Body of pancreas (tissue), 4 donors: ENCODE measurements at regions not wholly inside any gene's neighbourhood (a gene's known extent, or its start where the extent isn't known, plus 50 kb on each side); places are given as distances from the start of the nearest gene placed in this dataset.

Experiments
- ATAC-seq: fragments of 150-250 bp; one replicate; pipeline ENCODE4 v1.9.1; 2016
- DNase-seq, 4 donors: peaks; one replicate each; pipeline ENCODE4 v3.0.0-alpha.2; 2019
- H3K27ac ChIP-seq, 4 donors: fragments of 200-600 bp; sonication (generic); 1 replicate in 3 of 4; 2 replicates in 1 of 4; pipeline versions ENCODE4 v1.5.1 to v1.6.1; 2016 to 2019; ENCODE audit warnings: mild to moderate bottlenecking in 1 of 4, mixed read lengths in 1 of 4, moderate library complexity in 1 of 4
- H3K27me3 ChIP-seq, 2 donors: fragments of 200-600 bp; sonication (generic); one replicate each; pipeline ENCODE4 v1.6.0; 2016; ENCODE audit warnings: mild to moderate bottlenecking in 1 of 2
- H3K36me3 ChIP-seq, 2 donors: fragments of 200-600 bp; sonication (generic); replicated peaks in 1 of 2; 2 replicates each; pipeline ENCODE4 v1.5.1; 2016; ENCODE audit warnings: low read depth in 2 of 2; ENCODE audit not compliant: insufficient read depth in 1 of 2
- H3K4me1 ChIP-seq: fragments of 200-600 bp; sonication (generic); one replicate; pipeline ENCODE4 v1.6.0; 2016
- H3K4me3 ChIP-seq, 2 donors: fragments of 200-600 bp; sonication (generic); 1 replicate in 1 of 2; 2 replicates in 1 of 2; pipeline ENCODE4 v1.5.1; 2016 to 2019
- H3K9me3 ChIP-seq, 3 donors: fragments of 200-600 bp; sonication (generic); 1 replicate in 2 of 3; 2 replicates in 1 of 3; pipeline ENCODE4 v1.5.1; 2016
- POLR2A ChIP-seq, 3 donors: fragments of 450-650 bp; IDR thresholded peaks; one replicate each; pipeline ENCODE4 v1.6.1; 2016; ENCODE audit warnings: antibody characterized with exemption in 3 of 3, mild to moderate bottlenecking in 2 of 3
- WGBS, 2 donors: methylation state at CpG; one replicate each; pipeline ENCODE4 v1.1.5; 2017; 5-methylcytosine and 5-hydroxymethylcytosine counted together
- intact Hi-C: fragments of 100-400 bp; cut with DNase I; formaldehyde crosslinking; loops from one replicate; pipeline ENCODE4 v1.15.1; 2023
- TF ChIP-seq, protein P1 (sequence below), 7 experiments: fragments of 450-650 bp in 4 of 7; fragments of 200-600 bp in 3 of 7; sonication (generic) in 3 of 7; IDR thresholded peaks; one replicate each; pipeline ENCODE4 v1.5.1; 2016 to 2019; ENCODE audit warnings: antibody characterized with exemption in 7 of 7

DNA sequence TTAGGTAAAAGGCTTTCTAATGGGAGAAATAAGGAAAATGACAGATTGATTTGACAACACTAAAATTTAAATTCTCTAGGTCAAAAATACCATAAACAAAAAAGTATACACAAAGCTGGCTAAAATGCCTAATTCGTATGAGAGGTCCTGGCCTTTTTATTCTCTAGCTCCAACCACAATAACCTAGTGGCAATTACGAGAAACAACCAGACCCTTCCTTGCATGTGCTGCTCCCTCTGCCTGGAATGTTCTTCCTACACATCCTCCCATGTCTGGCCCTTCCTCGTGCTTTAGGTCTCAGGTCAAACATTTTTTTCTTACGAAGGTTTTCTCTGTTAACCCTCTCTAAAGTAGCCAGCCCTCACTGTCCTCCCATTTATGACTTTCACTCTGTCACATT, 176.4 kb upstream of the PLPPR1 start:
- H3K27ac ChIP-seq: no peak overlapping the region
- no peaks in the 10 kb centered on the region for H3K27me3 ChIP-seq
- intact Hi-C loops: no loop called here
- ATAC-seq (no peak), DNase-seq (no peak)
- H3K36me3 ChIP-seq: no peaks in the 10 kb centered on the region
- no peak for TF ChIP-seq POLR2A (IDR thresholded peaks at IDR 0.05)
- TF ChIP-seq, protein P1, sequence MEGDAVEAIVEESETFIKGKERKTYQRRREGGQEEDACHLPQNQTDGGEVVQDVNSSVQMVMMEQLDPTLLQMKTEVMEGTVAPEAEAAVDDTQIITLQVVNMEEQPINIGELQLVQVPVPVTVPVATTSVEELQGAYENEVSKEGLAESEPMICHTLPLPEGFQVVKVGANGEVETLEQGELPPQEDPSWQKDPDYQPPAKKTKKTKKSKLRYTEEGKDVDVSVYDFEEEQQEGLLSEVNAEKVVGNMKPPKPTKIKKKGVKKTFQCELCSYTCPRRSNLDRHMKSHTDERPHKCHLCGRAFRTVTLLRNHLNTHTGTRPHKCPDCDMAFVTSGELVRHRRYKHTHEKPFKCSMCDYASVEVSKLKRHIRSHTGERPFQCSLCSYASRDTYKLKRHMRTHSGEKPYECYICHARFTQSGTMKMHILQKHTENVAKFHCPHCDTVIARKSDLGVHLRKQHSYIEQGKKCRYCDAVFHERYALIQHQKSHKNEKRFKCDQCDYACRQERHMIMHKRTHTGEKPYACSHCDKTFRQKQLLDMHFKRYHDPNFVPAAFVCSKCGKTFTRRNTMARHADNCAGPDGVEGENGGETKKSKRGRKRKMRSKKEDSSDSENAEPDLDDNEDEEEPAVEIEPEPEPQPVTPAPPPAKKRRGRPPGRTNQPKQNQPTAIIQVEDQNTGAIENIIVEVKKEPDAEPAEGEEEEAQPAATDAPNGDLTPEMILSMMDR (IDR thresholded peaks at IDR 0.05): no peak
- H3K4me1 ChIP-seq: no peaks in the 10 kb centered on the region
- H3K9me3 ChIP-seq: no peaks in the 10 kb centered on the region
- 20% methylated on average over 4 of the region's 4 CpGs for WGBS, 2 donors
- no peak overlapping the region for H3K4me3 ChIP-seq

- no peaks in the 10 kb centered on the region for H3K9me3 ChIP-seq
- ATAC-seq (no peak), DNase-seq (peak in 1 of 4 donors; percentile 10)
- no peaks in the 10 kb centered on the region for H3K27me3 ChIP-seq
- TF ChIP-seq, protein P1 (IDR thresholded peaks at IDR 0.05): no peak
- TF ChIP-seq POLR2A (IDR thresholded peaks at IDR 0.05): no peak
- H3K4me3 ChIP-seq: no peak overlapping the region
- intact Hi-C loops: no loop called here
- 19 to 23% methylated on average over 3 of the region's 3 CpGs for WGBS, 2 donors
- H3K27ac ChIP-seq: no peak overlapping the region
- H3K36me3 ChIP-seq: no peaks in the 10 kb centered on the region
- no peaks in the 10 kb centered on the region for H3K4me1 ChIP-seq
Observed at GRCh38 chr9:100856238-100856637, 172.3 kb upstream of the PLPPR1 start.

- H3K9me3 ChIP-seq: no peaks in the 10 kb centered on the region
- DNase-seq: no peak
- H3K4me1 ChIP-seq: no peaks in the 10 kb centered on the region
- H3K27ac ChIP-seq: no peak overlapping the region
- intact Hi-C loops: no loop called here
- H3K27me3 ChIP-seq: no peaks in the 10 kb centered on the region
- no peaks in the 10 kb centered on the region for H3K36me3 ChIP-seq
- no peak for ATAC-seq
- 46 to 55% methylated on average over 3 of the region's 3 CpGs for WGBS, 2 donors
- TF ChIP-seq, protein P1 (IDR thresholded peaks at IDR 0.05): no peak
- no peak for TF ChIP-seq POLR2A (IDR thresholded peaks at IDR 0.05)
- H3K4me3 ChIP-seq: no peak overlapping the region
Observed at GRCh38 chr9:100865111-100865510, 163.4 kb upstream of the PLPPR1 start.

DNA sequence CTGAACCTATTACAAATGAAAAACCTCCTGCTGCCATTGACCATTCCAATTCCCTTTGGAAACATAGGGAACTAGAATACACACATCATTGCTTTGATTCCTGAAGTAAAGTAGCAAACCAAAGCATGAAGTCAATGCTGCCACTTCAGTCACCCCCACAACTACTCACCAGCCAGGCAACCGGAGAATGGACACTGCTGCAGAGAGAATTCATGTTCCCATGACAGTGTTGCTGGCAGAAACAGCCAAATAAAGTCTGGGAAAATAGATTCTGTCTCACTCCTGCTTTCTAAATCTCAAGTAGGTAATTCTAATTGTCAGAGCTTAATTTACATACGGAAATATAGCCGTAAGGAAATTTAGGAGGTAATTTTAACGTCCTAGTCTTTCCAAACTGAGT, 162.9 kb upstream of the PLPPR1 start:
- no peak for TF ChIP-seq POLR2A (IDR thresholded peaks at IDR 0.05)
- TF ChIP-seq, protein P1 (IDR thresholded peaks at IDR 0.05): no peak
- H3K27ac ChIP-seq: no peak overlapping the region
- DNase-seq (no peak), ATAC-seq (no peak)
- no peaks in the 10 kb centered on the region for H3K36me3 ChIP-seq
- intact Hi-C loops: no loop called here
- H3K4me1 ChIP-seq: no peaks in the 10 kb centered on the region
- no peak overlapping the region for H3K4me3 ChIP-seq
- WGBS, 2 donors: 45 to 53% methylated on average over 4 of the region's 4 CpGs
- H3K27me3 ChIP-seq: no peaks in the 10 kb centered on the region
- H3K9me3 ChIP-seq: no peaks in the 10 kb centered on the region

- H3K4me3 ChIP-seq: no peak overlapping the region
- 43 to 46% methylated on average over 3 of the region's 3 CpGs for WGBS, 2 donors
- no peaks in the 10 kb centered on the region for H3K9me3 ChIP-seq
- ATAC-seq (no peak), DNase-seq (no peak)
- H3K4me1 ChIP-seq: no peaks in the 10 kb centered on the region
- intact Hi-C loops: no loop called here
- H3K27ac ChIP-seq: no peak overlapping the region
- no peaks in the 10 kb centered on the region for H3K27me3 ChIP-seq
- no peaks in the 10 kb centered on the region for H3K36me3 ChIP-seq
- no peak for TF ChIP-seq POLR2A (IDR thresholded peaks at IDR 0.05)
- TF ChIP-seq, protein P1 (IDR thresholded peaks at IDR 0.05): no peak
Observed at GRCh38 chr9:100869326-100869725, 159.2 kb upstream of the PLPPR1 start.
